Activated T-cell treated with anti-CD3 and anti-CD28 coated beads, Interleukin-2, amount 50 U/mL, for 48 hours (primary cell): ENCODE measurements at regions not wholly inside any gene's neighbourhood (a gene's known extent, or its start where the extent isn't known, plus 50 kb on each side); places are given as distances from the start of the nearest gene placed in this dataset.

Experiments
- DNase-seq, 2 experiments: peaks; one replicate each; pipeline ENCODE4 v3.0.0-alpha.2; 2020

DNA sequence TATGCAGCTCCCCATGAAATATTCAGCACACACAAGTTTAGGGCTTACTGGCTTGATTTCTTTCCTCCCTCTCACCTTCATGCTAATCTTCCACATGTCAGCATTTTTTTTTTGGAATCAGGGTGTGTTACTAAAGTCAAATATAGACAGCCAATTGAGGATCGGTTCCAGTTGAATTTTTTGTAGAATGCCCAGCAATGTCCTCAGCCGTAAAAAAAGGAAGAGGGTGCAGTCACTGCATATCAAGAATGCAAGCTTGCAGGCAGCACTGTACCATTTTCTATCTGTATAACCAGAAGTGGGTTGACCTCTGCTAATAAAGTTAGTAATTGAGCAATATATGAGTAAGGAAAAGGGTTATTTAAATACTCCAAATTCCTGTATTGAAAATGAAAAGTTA, 51.4 kb upstream of the CHMP2B start:
- no peak for DNase-seq

DNA sequence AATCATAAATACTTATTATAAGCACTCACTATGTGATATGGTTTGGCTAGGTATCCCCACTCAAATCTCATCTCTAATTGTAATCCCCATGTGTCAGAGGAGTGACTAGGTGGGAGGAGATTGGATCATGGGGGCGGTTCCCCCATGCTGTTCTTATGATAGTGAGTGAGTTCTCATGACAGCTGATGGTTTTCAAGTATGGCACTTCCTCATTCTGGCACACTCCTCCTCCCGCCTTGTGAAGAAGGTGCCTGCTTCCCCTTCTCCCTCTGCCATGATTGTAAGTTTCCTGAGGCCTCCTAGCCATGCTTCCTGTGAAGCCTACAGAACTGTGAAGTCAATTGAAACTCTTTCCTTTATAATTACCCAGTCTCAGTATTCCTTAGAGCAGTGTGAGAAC, 53.3 kb upstream of the CHMP2B start:
- DNase-seq, result no peak

DNA sequence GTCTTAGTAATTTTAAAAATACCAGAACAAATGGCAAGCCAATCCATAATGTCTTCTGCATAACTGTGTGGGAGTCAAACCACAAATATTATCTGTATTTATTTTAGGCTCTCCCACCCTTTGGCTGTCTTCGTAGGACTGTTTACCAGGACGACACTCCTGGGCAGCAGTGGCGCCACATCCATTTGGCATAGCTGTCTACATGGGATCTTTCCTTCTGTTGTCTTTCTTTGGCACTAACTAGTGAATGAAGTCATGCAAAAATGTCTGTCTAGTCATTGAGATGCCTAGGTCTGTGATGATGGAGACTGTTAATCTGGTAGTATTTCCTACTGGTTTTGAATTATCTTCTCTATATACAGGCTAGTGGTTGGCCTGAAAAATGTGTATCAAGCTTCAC, 54.0 kb upstream of the CHMP2B start:
- no peak for DNase-seq

DNA sequence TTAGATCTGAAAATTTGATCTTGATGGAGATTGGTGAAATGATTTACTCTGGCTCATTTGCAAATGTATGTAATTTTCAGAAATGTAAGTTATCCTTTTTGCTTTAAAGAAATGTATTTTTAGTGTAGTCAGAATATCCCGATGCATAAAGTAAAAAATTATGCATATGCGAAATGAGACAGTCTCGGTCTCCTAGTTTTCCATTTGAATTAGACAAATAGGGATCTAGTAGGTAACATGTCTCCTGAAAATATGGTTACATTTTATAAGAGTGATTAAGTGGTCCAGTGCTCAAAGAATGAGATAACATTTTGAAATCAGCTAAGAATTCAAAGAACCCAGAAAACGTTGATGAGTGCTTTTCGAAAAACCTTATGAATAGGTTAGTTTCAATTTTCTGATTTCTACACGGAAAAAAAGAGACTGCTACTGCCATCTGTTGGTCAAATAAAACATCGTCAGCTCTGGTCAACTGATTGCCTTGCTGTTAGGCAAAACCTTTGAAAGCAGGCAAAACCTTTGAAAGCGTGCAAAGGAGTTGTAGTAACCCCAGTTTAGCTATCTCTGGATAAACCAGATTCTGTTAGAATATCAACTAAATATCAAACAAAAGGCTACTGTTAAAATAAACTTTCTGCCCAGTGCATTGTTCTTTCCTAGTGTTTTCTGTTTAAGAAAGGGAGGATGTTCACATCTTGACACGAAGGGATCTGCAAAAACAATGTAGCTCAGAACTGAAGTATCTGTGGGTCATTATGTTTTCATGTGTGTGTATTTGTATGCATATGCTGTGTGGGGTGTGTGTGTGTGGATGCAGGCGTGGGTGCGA, 59.3 kb upstream of the CHMP2B start:
- DNase-seq, result no peak

DNA sequence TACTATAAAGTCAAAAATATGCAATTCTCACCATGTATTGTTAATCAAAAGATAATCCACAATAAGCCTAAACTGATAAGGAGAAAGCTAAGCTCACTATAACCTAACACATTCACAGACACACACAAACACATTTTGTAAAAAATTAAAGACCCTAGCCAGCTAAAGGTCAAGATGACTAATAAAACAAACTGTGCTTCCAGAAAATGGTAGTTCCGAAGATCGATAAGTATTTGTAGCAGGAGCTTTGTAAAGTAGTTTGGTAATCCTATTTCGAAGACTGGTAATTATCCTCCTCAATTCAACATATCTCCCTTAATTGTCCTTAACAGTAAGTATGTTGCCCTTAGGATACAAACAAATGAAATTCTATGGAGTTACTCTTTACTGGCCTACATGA, 62.9 kb upstream of the CHMP2B start:
- no peak for DNase-seq

DNA sequence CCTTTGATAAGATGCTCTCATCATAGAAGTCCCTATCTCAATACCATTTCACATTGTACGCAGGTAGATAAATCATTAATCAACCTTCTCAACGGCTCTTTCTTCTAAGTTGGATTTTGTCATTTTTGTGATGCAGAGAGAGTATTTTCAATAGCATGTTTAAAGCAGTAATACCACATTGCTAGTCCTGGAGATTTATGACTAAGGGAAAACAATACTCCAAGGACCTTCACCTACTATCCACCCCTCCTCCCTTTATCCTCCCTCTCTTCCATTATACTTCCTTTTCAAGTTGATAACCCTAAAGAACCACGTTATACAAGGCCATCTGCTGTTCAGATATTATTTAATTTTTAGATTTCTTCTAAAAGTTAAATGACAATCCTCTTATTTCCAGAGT, 65.3 kb upstream of the CHMP2B start:
- no peak for DNase-seq

DNA sequence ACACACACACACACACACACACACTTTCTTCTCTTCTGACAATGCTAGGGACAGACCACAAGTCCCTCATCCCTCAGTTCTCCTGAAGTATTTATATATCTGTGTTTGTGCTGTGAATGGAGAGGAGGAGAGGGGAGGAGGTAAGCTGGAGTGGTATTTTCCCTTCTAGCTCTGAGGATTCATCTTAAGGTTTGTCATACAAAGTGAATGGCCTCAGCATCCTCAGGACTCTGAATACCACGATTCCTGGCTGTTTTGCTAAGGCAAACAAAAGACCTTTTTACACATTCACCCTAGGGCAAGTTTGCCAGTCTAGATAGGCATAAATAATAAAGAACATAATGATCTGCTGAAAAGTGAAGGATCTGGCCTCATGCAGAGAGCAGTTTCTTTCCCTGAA, 65.7 kb upstream of the CHMP2B start:
- DNase-seq, result no peak

DNA sequence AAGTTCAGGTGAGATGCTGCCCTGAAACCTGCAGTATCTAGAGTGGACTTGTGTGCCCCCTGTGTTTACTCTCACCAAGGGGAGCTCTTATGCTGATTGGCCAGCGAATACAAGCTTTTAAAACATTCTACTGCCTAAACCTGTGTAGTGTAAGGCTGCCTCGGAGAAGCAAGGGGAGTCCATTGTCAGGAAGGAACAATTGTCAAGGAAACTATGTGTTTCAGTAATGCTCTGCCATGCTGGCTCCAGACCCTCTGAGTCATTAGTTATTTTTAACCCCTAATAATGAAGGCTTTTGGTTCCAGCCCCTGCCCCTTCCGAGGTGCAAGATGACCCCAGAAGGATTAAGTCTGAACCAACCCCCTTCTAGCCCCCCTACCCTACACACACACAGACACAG, 66.1 kb upstream of the CHMP2B start:
- no peak for DNase-seq

DNA sequence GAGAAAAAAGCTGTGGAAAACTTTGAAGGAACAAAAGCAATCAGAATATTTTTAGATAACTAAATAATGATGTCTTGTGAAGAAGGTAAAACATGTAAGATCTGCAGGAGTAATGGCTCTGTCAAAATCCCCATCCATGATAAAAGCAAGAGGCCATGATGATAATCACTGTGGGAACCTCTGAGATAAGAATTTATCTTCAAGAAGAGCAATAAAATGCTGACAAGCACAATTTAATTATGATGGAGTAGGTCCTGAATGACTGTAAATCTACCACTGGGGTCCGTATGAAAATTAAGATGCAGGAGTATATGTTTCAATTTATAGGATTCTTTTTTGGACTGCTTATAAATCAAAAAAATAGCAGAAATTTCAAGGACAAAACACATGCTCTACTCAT, 68.3 kb upstream of the CHMP2B start:
- DNase-seq, result no peak

DNA sequence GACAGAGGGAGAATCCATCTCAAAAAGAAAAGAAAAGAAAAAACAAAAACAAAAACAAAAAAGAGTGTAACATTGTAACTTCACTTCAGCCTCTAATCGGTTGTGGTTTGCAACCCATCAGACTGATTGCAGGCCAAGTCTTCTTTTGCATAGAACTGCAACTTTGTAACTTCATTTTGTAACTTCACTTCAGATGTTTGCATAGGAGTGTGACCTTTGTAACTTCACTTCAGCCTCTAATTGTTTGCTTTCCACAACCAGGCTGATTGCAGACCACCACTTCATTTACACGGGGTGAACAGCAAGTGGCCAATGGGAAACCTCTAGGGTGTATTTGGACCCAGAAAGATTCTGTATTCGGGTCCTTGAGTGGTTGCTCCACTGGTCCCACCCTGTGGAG, 79.1 kb upstream of the CHMP2B start:
- no peak for DNase-seq

DNA sequence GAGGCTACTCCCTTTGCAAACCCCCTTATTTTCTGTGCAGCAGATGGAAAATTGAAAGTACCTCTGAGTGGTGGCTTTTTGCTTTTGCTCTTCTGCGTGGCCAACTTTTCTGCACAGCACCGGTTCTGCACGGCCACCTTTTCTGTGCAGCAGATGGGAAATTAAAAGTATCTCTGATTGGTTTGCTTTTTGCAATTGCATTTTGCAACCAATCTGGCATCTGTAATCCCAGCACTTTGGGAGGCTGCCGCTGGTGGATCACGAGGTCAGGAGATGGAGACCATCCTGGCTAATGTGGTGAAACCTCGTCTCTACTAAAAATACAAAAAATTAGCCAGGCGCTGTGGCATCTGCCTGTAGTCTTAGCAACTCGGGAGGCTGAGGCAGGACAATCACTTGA, 79.5 kb upstream of the CHMP2B start:
- no peak for DNase-seq

DNA sequence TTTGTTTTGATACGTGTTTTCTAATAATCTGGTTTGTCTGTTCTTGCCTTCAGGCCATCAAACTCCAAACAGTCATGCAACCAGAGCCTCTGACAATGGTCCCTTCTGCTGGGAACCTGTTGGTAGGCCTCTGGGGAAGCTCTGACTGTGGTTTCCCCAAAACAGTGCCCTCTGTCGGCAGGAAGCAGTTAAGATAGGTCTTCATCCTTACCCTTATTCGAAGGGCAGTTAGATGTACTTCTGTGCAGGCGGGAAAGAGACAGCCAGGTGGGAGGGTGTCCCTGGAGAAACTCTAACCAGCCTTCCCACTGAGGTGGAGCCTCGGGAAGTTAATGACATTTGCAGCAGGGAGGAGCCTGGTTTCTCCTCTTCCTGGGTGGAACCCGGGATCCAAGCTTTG, 81.6 kb upstream of the CHMP2B start:
- DNase-seq, result peak in 1 of 2 experiments; percentile 24

DNA sequence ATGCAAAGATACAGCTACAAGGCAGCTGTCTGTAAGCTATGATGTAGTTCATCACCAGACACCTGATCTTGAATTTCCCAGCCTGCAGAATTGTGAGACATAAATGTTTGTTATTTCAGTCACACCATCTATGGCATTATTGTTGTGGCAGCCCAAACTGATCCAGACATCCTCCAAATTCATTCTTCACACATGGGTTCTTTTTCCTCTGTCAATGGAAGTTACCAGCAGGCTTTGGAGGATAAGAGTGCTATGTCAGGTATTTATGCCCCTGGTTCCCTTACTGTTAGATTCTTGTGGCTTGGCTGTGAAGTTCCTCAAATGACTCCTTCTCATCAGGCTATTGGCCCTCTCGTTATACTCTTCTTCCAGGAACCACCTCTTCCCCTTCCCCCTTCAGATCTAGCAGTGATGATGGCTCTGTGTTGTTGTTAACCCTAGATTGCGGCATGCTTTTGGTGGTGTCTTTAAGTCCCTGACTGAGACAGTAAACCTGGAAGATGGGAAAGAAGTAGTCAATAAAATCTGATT, 91.0 kb upstream of the CHMP2B start:
- no peak for DNase-seq

DNA sequence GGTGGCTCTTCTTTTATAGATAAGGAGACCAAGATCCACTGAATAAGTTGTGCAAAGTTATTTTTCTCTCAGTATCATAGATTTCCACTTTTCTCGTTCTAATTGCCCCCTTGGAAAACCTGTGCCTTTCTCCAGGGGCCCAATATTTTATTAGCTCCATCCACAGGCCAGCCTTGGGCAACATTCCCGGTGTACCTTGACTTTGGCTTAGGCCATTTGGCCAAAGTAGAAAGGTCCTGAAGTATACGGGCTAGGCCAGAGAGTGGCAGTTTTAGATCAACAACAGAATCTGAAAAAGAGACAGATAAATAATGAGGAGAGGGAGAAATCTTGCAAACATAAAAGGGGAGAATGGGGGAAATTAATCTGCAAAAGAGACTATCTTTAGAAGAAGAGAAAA, 91.7 kb upstream of the CHMP2B start:
- no peak for DNase-seq

DNA sequence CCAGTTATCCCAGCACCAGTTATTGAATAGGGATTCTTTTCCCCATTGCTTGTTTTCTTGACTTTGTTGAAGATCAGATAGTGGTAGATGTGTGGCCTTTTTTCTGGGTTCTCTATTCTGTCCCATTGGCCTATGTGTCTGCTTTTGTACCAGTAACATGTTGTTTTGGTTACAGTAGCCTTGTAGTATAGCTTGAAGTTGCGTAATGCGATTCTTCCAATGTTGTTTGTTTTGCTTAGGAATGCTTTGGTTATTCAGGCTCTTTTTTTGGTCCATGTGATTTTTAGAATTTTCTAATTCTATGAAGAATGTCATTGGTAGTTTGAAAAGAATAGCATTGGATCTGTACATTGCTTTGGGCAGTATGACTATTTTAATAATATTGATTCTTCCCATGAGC, 94.3 kb upstream of the CHMP2B start:
- DNase-seq, result no peak

DNA sequence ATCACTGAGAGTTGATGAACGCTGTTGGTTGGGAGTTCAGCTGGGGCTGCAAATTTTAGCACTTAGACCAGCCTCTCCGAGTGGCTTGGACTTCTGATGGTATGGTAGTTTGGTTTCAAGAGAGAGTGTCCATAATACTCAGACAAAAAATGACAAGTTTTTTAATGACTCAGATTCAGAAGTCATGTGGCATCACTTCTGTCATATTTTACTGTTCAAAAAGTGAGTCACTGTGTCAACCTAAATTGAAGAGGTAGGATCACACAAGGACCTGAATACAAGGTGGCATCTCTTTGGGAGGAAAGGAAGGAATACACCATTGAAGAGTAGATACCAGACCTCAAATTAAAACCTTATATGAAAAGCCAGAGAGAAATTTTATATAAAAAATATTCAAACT, 99.1 kb upstream of the CHMP2B start:
- DNase-seq, result no peak

DNA sequence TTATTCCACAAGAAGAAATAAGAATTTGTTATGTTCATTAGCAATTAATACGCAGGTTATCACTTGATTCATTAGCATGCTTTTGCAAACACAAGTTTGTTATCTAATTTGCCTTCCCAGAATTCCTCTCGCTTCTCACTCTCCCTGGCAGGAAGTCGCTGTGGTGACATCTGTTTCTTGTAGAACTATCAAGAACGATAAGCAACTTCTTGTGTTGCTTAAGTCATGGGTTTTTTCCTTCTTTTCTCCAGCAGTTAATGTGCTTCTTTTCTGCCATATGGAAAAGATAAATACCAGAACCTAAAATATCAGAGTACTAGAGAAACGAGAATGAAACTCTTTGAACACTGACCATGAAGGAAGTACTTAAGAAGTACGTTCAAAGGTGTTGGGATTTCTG, 99.8 kb upstream of the CHMP2B start:
- DNase-seq, result no peak

DNA sequence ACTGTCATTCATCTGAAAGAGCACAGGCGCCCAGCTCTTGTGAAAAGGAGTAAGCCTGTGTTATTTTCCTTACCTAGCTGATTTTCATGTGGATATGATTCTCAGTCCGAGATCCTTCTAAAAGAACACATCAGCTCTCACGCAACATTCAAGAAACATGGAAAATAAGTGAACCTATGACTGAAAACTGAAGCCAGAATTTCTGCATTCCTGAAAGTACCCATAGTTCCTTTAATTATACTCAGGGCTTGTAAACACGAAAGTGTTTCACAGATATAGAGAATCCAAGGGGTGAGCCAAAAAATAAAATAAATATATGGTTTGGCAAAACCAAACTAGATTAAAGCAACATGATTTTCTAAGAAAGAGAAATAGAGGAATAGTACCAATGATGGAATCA, 100.8 kb upstream of the CHMP2B start:
- DNase-seq, result no peak

DNA sequence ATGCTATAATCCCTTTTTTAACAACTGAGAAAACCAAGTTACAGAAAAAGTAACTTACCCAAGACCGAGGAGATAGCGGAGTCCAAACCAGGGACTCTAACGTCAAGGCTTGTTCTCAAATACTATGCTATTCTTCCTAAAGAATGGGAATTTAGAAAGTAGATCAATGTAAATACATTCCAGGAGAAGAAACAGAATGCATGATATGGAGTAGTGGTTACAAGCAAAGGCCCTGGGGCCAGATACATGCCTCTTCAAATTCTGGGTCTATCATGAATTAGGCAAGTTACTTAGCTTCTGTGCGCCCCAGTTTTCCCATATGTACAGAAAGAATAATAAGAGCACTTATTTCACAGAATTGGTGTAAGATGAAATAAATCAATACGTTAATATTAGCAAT, 102.0 kb upstream of the CHMP2B start:
- no peak for DNase-seq

DNA sequence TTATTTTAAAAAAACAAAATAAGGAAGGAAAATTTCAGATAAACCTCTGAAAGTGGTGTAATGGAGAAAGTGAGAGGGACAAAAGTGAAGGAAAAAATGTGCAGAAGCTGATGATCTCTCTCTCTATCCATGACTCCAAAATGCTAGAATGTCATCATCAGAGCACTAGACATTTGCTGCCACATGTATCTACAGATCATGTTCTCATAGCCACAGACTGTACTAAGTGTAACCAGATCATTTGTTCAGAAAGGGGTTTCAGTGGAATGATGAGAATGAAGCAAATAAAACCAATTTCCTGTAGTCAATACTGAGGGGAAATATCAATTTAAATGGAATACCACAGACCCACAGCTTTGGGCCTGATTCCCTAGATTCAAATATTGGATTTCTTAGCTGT, 104.3 kb upstream of the CHMP2B start:
- no peak for DNase-seq

DNA sequence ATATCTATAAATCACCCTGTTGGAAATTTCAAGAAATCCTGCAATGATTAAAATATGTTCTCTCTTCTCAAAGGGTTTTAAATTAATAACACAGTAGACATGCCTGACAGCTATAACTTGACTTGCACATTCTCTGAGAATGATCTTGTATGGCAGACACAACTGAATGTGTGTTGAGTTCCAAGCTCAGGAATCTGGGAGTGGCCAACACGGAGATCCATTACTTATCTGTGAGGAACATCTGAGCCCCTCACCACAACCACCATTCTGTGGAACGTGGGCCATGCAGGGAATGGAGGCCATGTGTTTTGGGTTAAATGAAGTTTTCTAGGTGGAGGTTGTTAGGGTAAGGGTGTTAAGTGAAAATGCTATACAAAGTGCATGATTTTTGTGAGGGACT, 105.3 kb upstream of the CHMP2B start:
- no peak for DNase-seq

DNA sequence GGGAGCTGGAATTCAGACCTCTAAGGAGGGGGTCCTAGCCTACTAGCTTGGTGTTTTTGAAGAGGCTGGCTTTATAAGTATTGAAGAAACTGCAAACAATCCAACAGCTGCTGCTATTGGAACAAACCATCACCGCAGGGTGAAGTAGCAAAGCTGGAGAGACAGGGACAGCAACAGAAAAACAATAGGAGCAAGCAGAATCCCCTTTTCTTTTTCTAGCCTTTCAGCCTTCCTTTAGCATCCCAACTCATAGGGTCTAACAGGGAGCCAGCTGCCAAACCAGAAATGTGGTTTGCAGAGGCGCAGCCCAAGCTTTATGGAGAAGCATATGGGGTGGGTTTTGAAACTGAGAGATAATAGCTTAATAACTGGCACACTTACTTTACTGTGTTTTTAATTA, 106.2 kb upstream of the CHMP2B start:
- DNase-seq, result no peak

DNA sequence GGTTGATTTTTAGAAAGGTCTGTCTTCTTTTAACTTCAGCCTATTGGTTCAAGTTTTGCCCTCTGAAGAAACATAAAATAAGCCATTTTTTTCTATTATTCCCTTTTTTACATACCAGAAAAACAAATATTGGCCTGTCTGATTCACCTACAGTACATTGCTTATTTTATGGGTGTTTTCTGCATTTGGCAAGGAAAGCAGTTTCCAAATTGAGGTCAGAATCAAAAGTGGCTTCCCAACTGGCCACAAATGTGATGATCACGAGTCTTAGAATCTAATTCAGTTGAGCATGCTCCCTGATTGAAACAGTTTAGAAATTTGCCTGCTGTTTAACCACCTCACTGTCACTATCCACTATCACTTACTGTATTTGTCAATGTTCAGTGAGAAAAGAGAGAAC, 106.9 kb upstream of the CHMP2B start:
- DNase-seq, result no peak

DNA sequence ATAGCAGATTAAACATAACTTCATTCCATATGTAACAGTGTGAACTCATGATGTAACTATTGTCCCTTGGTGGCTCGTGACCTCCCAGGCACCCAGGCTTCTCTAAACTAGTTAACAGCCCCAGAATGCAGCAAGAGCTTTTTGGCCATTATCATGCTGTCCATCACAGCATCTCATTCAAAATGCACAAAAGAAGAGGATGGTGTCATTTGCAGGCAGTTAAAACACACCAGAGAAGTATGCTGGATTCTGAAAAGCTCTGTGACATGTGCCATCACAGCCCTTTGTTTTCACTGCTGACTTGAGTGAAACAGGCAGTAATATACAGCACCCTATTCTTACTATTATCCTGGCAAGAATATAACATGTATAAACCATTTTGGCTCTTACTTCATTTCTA, 117.6 kb upstream of the CHMP2B start:
- no peak for DNase-seq
